GM18519 (cell line): ENCODE measurements at regions not wholly inside any gene's neighbourhood (a gene's known extent, or its start where the extent isn't known, plus 50 kb on each side); places are given as distances from the start of the nearest gene placed in this dataset.
"Not testable (repeated sequence)": the region's sequence is repeated elsewhere in the genome, so short reads cannot be mapped to it uniquely, and the experiment has no call there.

Source experiments
- ATAC-seq: cut with Tn5 transposase; IDR thresholded peaks from one replicate; pipeline ENCODE4 v1.9.1; 2021; ENCODE audit warnings: mild to moderate bottlenecking, moderate library complexity; ENCODE audit not compliant: unreplicated experiment, low FRiP score

DNA sequence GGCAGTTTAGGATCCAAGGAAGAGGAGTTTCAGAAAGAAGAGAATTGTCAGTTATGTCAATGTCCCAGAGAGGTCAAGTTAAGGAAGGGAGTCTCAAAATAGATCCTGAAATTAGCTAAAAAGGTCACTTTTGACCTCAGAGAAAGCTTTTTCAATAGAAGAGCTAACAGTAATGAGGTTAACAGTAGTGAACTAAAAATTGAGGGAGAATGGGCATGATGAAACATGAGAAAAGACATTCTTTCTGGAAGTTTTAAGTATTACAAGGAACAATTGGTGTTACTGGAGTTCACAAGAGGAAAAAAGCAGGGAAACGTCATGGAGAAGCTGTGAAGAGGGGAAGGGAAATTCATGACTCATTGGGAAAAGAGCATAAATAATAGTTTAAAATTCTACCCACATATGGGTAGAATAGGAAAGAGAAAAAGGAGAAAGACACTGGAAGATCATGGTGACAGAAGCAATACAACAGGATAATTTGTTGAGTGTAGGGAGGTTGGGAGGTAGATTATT, 381.2 kb upstream of the FAR2 start:
- no peak for ATAC-seq

DNA sequence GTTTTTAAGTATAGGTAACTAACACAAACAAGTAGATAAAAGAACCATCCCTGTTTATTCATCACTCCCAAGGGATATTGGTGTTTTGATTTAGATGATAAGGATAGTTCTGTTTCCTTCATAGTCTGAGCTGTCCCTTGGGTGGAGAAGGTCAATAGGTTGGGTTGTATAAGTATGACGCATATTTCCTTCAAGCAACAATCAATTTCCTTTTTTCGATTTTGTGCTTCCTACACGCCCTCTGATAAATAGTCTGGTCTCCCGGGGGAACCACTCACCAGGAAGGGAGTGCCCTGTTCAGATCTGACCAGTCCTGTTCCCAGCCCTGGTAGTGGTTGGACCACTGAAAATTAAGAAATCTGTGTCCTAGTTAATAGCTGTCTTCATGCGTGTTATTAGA, 378.8 kb upstream of the FAR2 start:
- ATAC-seq: no peak

DNA sequence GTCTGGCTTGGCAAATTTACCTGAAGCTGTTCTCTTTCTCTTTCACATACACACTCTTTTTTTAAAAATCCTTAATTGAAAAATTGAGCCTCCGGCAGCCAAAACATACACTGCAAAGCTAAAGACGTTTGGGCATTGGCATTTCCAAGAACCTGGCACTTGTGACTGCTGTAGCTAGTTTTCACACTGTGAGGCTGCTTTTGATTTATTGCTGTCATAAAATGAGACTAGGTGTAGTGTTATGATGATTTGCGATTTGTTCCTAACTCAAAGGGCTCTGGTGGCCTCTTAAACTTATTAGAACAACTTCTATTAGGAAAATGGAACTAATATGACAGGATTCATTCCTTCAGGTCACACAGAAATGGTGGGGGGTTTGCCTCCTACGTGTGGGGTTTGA, 377.1 kb upstream of the FAR2 start:
- ATAC-seq: no peak

DNA sequence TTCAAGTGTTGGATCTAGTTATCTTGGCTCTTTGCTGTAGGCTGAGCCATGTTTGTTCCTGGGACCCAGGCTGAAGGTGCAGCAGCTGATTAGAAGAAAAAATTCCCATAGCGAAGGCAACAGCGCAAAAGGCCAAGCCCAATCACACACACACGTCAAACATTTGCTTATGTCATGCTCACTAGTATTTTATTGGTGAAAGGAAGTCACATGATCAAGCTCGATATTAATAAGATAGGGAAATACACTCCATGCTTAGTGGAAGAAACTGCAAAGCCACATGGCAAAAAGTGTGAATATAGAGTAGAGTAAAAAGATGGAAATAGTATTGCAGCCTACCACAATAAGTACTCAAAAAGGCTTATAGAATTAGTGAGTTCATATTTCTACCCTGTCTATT, 373.5 kb upstream of the FAR2 start:
- ATAC-seq: no peak

DNA sequence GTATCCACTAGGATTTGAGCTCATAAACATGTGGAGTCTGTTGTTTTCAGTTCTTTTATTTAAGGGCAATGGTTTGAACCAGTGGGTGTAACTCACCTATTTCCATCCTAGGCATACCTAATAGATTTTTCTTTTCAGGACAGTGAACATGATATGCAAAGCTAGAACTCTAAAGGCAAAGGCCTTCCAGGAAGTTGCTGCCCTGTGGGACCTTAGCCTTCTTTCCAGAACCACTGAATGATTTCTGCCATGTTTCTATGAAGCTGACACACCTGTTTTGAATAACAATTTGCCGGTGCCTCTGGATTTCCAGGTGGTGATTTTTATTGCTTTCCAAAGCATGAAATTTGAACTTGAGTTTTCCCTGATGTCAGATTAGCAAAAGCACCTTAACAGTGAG, 372.9 kb upstream of the FAR2 start:
- ATAC-seq: no peak

DNA sequence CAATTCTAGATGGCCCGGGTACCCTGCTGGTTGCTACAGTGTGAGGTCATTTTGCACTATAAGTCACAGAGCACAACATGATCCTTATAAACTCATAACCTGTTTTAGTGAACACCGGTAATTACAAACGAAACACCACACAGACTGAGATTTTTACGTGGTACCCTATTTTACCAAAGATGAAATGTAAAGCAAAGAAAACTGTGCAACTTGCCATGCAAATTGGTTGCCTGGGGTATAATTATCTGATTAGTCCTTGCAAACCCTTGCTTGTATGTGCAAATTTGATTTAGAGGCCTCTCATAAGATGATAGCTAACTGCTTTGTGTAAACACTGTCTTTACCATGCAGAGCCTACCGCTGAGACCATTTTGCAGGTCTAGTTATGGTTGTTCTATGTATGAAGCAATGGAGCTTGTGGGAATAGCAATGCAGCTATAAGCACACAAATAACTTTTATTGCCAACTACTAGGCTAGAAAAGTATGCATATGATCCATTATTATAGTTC, 372.1 kb upstream of the FAR2 start:
- no peak for ATAC-seq

DNA sequence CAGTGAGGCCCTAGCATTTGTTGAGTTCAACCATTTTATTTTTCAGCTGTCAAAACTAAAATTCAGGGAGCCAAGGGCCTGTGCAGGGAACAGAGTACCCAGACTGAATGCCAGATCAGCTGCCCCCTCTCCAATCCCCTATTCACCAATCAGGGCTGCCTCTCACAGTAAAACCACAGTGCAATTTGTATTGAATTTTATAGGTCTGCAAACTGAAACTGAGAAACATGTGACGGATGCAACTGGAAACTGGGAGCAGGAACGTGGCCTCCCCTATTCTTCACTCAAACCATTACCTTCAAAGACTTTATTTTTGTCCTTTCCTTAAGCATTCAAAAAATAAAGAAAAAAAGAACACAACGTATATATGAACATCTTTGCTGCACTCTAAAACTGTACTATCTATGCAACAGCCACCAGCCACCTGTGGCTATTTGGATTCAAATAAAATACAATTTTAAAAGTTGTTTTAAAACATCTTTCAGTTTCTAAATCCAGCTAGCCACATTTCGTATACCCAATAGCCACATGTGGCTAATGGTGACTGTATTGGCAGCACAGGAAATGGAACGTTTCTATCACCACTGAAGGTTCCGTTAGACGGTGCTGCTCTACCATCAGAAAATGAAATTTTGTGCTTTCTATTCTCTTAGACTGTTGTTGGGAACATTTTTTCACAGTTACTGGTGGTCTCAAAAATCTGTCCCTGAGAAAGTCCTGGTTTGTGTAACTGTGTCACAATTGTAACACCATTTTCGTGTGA, 371.3 kb upstream of the FAR2 start:
- ATAC-seq: no peak

DNA sequence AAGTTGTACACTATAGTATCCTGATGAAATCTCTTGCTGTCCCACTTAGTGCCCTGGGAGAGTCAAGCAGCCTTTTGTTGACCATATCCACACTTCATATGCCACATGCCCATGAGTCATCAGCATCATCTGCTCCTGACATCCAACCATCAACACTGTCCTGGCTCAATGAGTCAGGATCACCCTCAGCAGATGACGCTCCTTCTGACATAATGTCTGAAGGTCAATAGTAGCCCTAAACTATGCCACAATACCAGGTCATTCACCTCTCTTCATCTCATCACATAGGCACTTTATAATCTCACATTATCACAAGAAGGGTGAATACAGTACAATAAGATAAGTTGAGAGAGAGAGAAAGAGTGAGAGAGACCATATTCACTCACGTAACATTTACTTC, 369.0 kb upstream of the FAR2 start:
- ATAC-seq: no peak

DNA sequence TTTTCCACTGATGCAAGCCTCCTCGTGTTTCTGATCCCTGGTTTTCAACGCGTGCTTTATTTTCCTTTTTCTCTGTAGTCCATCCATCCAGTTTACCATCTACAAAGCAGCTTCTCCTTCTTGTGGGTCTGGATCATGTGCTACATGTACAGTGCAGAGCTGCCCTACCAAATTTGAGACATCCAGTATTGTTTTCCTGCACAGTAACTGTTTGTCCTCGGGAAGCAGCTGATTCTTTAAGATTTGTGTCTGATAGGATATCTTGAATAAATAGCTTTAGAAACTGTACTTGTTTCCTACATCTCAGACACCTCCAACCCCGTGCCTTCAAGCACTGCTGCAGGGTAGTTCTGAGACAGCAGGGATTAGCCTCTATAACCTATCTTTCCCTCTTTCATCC, 368.1 kb upstream of the FAR2 start:
- no peak for ATAC-seq

DNA sequence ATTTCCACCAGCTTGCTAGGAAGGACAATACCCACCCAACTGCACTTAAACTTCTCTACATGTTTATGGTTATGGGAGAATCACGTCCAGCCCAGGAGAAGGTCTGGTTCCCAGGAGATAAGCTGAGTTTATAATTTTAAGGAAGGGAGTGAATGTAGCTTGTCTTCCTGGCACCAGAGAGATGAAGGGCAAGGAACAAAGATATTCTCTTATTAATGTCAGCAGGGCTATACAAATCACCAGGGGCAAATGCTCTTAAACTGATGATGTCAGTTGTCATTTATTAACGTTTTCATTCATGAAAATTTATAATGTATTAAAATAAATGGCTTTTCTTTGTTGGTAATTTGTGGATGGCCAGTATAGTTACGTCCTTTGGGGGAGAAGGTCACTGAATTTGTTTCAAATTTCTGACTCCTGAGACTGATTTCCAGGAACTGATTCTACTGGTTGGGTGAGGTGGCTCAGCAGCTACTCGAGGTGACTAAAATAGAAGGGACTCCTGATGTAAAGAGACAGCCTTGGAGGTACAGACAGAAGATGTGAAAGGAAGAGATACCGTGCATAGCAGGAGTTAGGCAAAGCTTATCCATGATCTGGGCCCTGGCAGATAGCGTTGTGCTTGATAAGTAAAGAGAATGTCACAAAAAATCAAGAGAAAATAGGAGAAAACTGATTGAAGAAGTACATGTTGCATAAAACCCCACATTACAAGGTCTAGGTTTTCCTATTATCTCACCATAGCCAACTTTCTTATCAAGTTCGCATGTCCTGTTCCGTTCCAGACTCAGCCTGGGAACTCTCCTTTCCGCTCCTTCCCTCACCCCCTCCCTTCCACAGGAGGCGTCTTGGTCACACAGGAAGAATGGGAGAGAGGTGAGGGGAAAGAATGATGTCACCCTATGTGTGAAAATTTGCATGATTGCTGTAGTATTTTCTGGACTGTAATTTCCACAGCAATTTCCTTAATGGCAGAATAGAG, 367.1 kb upstream of the FAR2 start:
- no peak for ATAC-seq

DNA sequence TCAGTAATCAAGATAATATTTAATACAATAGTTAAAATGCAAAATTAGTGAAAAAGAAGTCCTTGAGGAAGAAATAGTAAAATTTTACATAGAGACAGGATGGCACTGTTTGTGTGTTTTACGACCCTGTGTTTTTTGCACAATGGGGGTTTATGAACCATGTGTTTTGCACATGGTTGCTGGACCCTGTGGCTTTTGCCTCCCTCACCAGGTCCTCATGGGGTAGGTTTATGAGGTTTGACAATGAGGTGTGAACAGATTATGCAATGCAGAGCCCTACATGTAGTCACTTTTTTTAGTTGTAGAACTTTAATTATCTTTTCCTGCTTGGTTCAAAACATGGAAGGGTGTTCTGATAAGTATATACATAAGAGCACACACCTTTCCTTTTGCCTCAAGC, 366.3 kb upstream of the FAR2 start:
- ATAC-seq: no peak

DNA sequence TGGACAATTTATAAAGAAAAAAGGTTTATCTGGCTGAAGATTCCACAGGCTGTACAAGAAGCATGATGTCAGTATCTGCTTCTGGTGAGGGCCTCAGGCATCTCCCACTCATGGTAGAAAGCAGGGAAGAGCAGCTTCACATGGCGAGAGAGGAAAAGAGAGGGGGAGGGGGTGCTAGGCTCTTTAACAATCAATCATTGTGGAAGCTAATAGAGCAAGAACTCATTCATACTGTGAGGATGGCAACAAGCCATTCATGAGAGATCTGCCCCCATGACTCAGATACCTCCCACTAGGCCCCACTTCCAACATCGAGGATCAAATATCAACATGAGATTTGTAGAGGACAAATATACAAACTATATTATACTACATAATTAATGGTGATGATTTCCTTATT, 361.9 kb upstream of the FAR2 start:
- ATAC-seq: no peak

DNA sequence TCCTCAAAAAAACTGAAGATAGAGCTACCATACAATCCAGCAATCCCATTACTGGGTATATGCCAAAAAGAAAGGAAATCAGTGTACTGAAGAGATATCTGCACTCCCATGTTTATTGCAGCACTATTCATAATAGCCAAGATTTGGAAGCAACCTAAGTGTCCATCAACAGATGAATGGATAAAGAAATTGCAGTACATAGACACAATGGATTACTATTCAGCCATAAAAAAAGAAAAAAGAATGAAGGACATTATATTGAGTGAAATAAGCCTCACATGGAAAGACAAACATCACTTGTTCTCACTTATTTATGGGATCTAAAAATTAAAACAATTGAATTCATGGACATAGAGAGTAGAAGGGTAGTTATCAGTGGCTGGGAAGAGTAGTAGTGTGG, 360.8 kb upstream of the FAR2 start:
- ATAC-seq: not testable (repeated sequence)

DNA sequence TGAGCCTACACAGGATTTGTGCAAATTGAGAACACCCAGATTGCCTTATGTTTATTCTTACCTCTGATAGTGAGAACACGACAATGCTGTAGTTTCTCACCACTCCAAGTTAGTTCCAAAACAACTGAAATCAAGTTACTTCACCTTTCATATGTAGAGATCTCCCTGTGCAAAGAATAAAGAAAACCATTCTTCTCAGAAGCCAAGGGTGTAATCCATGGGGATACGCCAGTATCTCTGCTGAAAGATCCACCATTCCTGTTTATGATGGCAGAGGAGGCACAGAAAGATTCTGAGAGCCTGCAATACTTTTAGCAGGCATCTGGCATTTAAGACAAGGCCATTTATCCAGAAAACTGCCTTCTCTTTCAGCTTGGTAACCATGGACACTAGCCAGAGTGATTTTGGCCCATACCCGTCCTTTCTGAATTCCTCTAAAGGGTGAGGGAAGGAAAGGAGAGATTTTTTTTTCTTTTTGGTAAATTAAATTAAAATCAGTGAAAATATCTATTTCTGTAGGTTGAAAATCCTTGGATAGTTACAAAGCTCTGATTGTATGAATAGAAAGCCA, 355.4 kb upstream of the FAR2 start:
- no peak for ATAC-seq

DNA sequence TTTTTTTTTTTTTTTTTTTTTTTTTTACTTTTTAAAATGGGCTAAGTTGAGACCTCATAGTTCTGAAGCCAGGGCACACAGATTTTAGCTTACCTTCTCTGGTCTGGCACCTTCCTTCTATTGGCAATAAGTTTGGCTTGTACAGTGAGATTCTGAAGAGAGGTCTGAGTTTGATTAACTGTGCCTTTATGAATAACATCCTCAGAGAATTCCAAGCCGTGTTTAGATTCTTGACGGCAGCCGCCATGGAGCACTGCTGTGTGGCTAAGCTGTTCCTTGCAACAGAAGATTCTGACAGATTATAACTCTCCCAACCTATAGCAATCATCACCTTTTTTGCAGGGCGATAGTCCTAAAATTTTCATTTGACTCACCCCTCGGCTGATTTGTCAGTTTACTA, 354.9 kb upstream of the FAR2 start:
- ATAC-seq: no peak

DNA sequence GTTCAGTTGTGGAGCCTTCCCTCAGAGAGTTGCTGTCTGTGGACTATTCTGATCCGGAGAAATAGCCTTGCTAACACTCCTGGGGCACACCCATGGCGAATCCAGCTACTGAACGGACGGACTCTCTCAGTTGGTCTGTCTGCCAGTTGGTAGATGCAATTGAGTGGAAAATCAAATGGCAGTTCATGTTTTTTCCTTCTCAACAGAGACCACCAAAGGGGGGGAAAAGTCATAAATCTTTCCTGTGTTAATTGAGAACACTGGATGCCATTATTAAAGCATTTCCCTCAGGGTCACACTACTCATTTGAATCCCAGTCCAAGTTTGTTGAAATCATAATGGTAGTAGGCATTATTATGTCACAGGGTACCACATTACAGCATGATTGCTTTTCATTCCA, 354.3 kb upstream of the FAR2 start:
- no peak for ATAC-seq

DNA sequence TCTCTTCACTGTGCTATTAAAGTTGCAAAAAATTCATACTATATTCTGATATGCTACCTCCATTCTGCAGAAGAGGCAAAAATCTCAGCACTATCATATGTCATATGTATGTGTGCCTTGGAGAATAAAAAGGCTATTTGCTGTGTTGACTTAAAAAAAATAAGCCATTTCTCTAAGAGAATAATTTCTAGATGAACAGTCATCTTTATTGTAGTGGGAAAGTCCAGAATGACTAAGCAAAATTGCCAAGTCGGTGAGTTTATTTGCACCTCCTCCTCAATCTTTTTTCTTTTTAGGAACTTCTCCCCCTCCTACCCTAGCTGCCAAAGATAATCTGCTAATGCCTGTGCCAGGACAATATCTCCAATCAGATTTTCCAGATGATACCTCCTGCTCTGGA, 353.8 kb upstream of the FAR2 start:
- no peak for ATAC-seq

DNA sequence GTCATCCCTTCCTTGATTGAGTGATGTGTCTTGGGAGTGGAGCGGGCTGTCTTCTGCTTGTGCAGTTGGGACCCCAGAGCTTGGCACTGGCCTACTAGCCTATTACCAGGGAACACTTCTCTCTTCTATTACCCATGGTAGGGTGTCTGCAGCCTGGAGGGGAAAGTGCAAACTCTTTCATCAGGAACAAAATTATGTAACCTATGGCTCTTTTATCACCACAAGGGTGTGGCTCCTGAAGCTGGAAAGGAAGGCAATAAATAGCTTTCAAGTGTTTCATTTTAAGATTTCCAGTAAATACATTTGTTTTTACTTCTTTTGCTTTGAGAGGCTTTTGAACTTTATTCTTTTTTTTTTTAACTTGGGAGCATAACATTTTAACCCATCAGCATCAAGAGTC, 349.7 kb upstream of the FAR2 start:
- no peak for ATAC-seq

DNA sequence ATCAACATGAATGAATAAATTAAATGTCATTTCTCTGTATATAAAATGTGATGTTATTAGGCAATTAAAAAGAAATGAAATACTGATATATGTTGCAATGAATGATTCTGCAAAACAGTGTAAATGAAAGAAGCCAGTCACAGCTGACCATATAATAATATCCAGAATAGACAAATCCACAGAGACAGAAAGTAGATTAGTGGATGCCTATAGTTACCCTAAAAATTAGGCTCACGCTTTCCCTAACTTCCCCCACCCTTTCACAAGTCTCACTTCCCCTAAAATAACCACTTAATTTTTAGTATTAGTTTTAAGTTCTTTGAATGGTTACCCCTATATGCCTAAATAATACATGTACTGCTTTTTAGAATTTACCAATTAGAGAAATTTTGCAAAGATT, 348.9 kb upstream of the FAR2 start:
- no peak for ATAC-seq

DNA sequence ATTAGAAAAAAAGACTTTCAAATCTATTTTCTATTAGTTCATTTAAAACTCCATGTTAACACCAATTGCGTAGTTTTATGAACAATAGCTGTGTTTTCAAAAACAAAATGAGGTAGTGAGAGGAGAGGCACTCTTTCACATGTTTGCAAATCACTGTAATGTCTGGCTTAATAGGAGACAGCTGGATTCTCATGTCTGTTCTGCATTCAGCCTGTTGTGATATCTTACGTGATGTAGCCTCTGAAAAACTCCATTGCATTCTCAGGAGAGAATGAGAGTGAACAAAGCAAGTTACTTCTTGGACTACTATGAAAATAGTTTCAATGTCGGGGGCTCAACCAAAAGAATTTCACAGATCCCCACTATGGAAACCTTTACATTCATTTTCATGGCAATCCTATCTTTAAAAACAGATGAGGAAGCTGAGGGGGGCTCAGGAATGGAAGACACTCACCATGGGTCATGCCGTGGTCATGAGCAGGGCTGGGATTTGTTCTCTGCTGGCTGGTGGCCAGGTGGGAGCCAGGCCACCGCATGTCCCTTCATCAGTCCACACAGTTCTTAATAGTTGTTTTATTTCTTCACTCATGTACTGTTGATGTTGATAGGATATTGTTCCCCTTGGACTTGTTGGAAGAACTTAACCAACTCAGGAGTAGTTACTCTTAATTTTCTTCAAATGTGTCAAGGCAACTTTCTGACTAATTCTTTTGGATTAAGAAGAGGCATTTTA, 346.2 kb upstream of the FAR2 start:
- ATAC-seq: no peak
